CD14-positive monocyte (primary cell): ENCODE measurements at regions not wholly inside any gene's neighbourhood (a gene's known extent, or its start where the extent isn't known, plus 50 kb on each side); places are given as distances from the start of the nearest gene placed in this dataset.

Experiments used
- DNase-seq, 3 donors: peaks; one replicate each; pipeline ENCODE4 v3.0.0-alpha.2; 2011 to 2022
- H2AFZ ChIP-seq: 2 replicates; pipeline ENCODE4 v1.6.0; 2012; ENCODE audit warnings: mild to moderate bottlenecking, low read depth, low read length, inconsistent platforms; ENCODE audit not compliant: insufficient read depth, poor library complexity, severe bottlenecking
- H3K27ac ChIP-seq, 2 donors: 1 replicate in 1 of 2; 2 replicates in 1 of 2; pipeline ENCODE4 v1.5.1; 2012 to 2013; ENCODE audit warnings: low read length in 2 of 2, control low read depth in 1 of 2, inconsistent platforms in 1 of 2, low read depth in 1 of 2, mild to moderate bottlenecking in 1 of 2
- H3K27me3 ChIP-seq, 2 donors: one replicate each; pipeline versions ENCODE4 v1.6.0 to v1.6.1; 2011 to 2013; ENCODE audit warnings: low read length in 2 of 2; ENCODE audit not compliant: control insufficient read depth in 2 of 2, insufficient read depth in 2 of 2
- H3K36me3 ChIP-seq, 2 donors: replicated peaks in 1 of 2; 1 replicate in 1 of 2; 2 replicates in 1 of 2; pipeline versions ENCODE4 v1.5.1 to v1.6.1; 2012 to 2013; ENCODE audit warnings: low read length in 2 of 2, control low read depth in 1 of 2, inconsistent platforms in 1 of 2, mild to moderate bottlenecking in 1 of 2; ENCODE audit not compliant: insufficient read depth in 2 of 2, control insufficient read depth in 1 of 2
- H3K4me1 ChIP-seq, 2 donors: 1 replicate in 1 of 2; 2 replicates in 1 of 2; pipeline versions ENCODE4 v1.5.1 to v1.6.1; 2012 to 2013; ENCODE audit warnings: low read length in 2 of 2, control low read depth in 1 of 2, inconsistent platforms in 1 of 2, mild to moderate bottlenecking in 1 of 2, moderate library complexity in 1 of 2; ENCODE audit not compliant: insufficient read depth in 2 of 2, control insufficient read depth in 1 of 2
- H3K4me2 ChIP-seq: replicated peaks from 2 replicates; pipeline ENCODE3; 2012; ENCODE audit warnings: low read length, moderate library complexity, mild to moderate bottlenecking; ENCODE audit not compliant: poor library complexity, severe bottlenecking; ENCODE audit errors: extremely low read depth
- H3K4me3 ChIP-seq, 3 experiments: fragments of 200-600 bp in 1 of 3; sonication (generic) in 1 of 3; replicated peaks in 1 of 3; 1 replicate in 2 of 3; 2 replicates in 1 of 3; pipeline ENCODE4 v1.5.1; 2011 to 2013; ENCODE audit warnings: low read length in 3 of 3, mild to moderate bottlenecking in 3 of 3, control low read depth in 2 of 3, low read depth in 2 of 3, inconsistent platforms in 1 of 3, moderate library complexity in 1 of 3
- H3K79me2 ChIP-seq: 2 replicates; pipeline ENCODE4 v1.6.0; 2012; ENCODE audit warnings: mild to moderate bottlenecking, control low read depth, inconsistent platforms, low read length, moderate library complexity; ENCODE audit not compliant: insufficient read depth
- H3K9ac ChIP-seq: 2 replicates; pipeline ENCODE4 v1.6.0; 2017; ENCODE audit warnings: low read length, mild to moderate bottlenecking; ENCODE audit not compliant: insufficient read depth, poor library complexity, severe bottlenecking
- H3K9me3 ChIP-seq, 2 donors: replicated peaks in 1 of 2; 1 replicate in 1 of 2; 2 replicates in 1 of 2; pipeline versions ENCODE4 v1.5.1 to v1.6.1; 2012 to 2013; ENCODE audit warnings: low read length in 2 of 2, control low read depth in 1 of 2; ENCODE audit not compliant: control insufficient read depth in 1 of 2, insufficient read depth in 1 of 2
- H4K20me1 ChIP-seq: 2 replicates; pipeline ENCODE4 v1.6.0; 2012; ENCODE audit warnings: mild to moderate bottlenecking, low read length, control low read depth, moderate library complexity; ENCODE audit not compliant: insufficient read depth
- H3K27ac Mint-ChIP-seq, 7 donors: one replicate each; pipeline ENCODE4 v1.8.0; 2020; ENCODE audit warnings: mild to moderate bottlenecking in 7 of 7, mixed read lengths in 7 of 7, moderate library complexity in 6 of 7, inconsistent platforms in 2 of 7
- H3K27me3 Mint-ChIP-seq, 3 donors: one replicate each; pipeline ENCODE4 v1.8.0; 2021 to 2022; ENCODE audit warnings: low read depth in 3 of 3, mild to moderate bottlenecking in 3 of 3, mixed read lengths in 3 of 3, moderate library complexity in 3 of 3, inconsistent platforms in 1 of 3
- H3K36me3 Mint-ChIP-seq, 2 donors: one replicate each; pipeline ENCODE4 v1.8.0; 2020; ENCODE audit warnings: mixed read lengths in 2 of 2, inconsistent platforms in 1 of 2, mild to moderate bottlenecking in 1 of 2
- H3K4me1 Mint-ChIP-seq: one replicate; pipeline ENCODE4 v1.8.0; 2020; ENCODE audit warnings: mild to moderate bottlenecking, mixed read lengths
- H3K4me3 Mint-ChIP-seq, 2 donors: one replicate each; pipeline ENCODE4 v1.8.0; 2020; ENCODE audit warnings: mild to moderate bottlenecking in 2 of 2, mixed read lengths in 2 of 2, moderate library complexity in 1 of 2
- H3K9me3 Mint-ChIP-seq, 7 donors: one replicate each; pipeline ENCODE4 v1.8.0; 2020 to 2022; ENCODE audit warnings: mixed read lengths in 7 of 7, mild to moderate bottlenecking in 6 of 7, moderate library complexity in 6 of 7, inconsistent platforms in 2 of 7
- CTCF ChIP-seq: fragments of 200-600 bp; IDR thresholded peaks from one replicate; pipeline ENCODE4 v1.8.0; 2022; ENCODE audit warnings: antibody characterized with exemption, mild to moderate bottlenecking
- WGBS: methylation state at CpG from one replicate; pipeline ENCODE4 v1.1.5; 2013; ENCODE audit warnings: missing lambda C conversion rate; ENCODE audit not compliant: insufficient coverage; 5-methylcytosine and 5-hydroxymethylcytosine counted together
- intact Hi-C, 2 donors: fragments of 100-400 bp; cut with micrococcal nuclease; formaldehyde crosslinking; loops; one replicate each; pipeline versions ENCODE4 v1.15.0 to v1.15.1; 2023

- Mint-ChIP-seq H3K36me3 (no peaks in the 10 kb centered on the region), H3K9me3 (peaks cover 2 to 22% (median 3%) of the 10 kb centered on the region in 7 donors), H3K27me3 (peaks cover 0 to 4% (median 2%) of the 10 kb centered on the region in 3 donors), H3K4me3 (no peak overlapping the region), H3K4me1 (no peaks in the 10 kb centered on the region), H3K27ac (no peak overlapping the region)
- TF ChIP-seq CTCF = no peak
- no peak for DNase-seq
- Histone ChIP-seq H3K4me1 (no peaks in the 10 kb centered on the region), H3K36me3 (no peaks in the 10 kb centered on the region), H3K27ac (no peak overlapping the region), H3K4me2 (no peak overlapping the region), H3K9ac (no peak overlapping the region), H3K27me3 (no peaks in the 10 kb centered on the region), H3K79me2 (no peaks in the 10 kb centered on the region), H2AFZ (no peak overlapping the region), H3K4me3 (no peak overlapping the region), H3K9me3 (peaks cover 12 to 14% of the 10 kb centered on the region in 2 donors), H4K20me1 (no peaks in the 10 kb centered on the region)
- WGBS = 100% methylated on average over 1 of the region's 3 CpGs
- intact Hi-C loops = no loop called here
Measured at GRCh38 chr2:5040571-5040970, 651.6 kb upstream of the SOX11 start.

GRCh38 chr2:5041501-5041900 lies 650.7 kb upstream of the SOX11 start:
- Histone ChIP-seq H3K4me3 (no peak overlapping the region), H3K27ac (no peak overlapping the region), H2AFZ (no peak overlapping the region), H4K20me1 (no peaks in the 10 kb centered on the region), H3K4me1 (no peaks in the 10 kb centered on the region), H3K36me3 (no peaks in the 10 kb centered on the region), H3K4me2 (no peak overlapping the region), H3K27me3 (no peaks in the 10 kb centered on the region), H3K9ac (no peak overlapping the region), H3K79me2 (no peaks in the 10 kb centered on the region), H3K9me3 (peaks cover 12 to 14% of the 10 kb centered on the region in 2 donors)
- DNase-seq = peak in 2 of 3 donors; percentile 6 to 10
- Mint-ChIP-seq H3K27ac (no peak overlapping the region), H3K4me1 (no peaks in the 10 kb centered on the region), H3K9me3 (peaks cover 2 to 22% (median 3%) of the 10 kb centered on the region in 7 donors), H3K4me3 (no peak overlapping the region), H3K27me3 (peaks cover 0 to 4% (median 2%) of the 10 kb centered on the region in 3 donors), H3K36me3 (no peaks in the 10 kb centered on the region)
- WGBS = 100% methylated on average over 1 of the region's 2 CpGs
- no peak for TF ChIP-seq CTCF
- intact Hi-C loops = no loop called here
